Stimulated activated CD4-positive, alpha-beta T cell treated with anti-CD3 and anti-CD28 coated beads, Interleukin-2, amount 100 ng/mL, for 48 hours (primary cell): ENCODE measurements at regions not wholly inside any gene's neighbourhood (a gene's known extent, or its start where the extent isn't known, plus 50 kb on each side); places are given as distances from the start of the nearest gene placed in this dataset.
"Not testable (repeated sequence)": the region's sequence is repeated elsewhere in the genome, so short reads cannot be mapped to it uniquely, and the experiment has no call there.

Experiments used
- DNase-seq, 2 donors: peaks; one replicate each; pipeline ENCODE4 v3.0.0-alpha.2; 2020

GRCh38 chr10:43921478-43921877, 272.8 kb upstream of the ZNF32 start:
- no peak for DNase-seq

- not testable (repeated sequence) for DNase-seq
Observed at GRCh38 chr10:43920236-43920758, 271.6 kb upstream of the ZNF32 start.

- DNase-seq, result no peak
Observed at GRCh38 chr10:43913676-43914235, 265.1 kb upstream of the ZNF32 start.

GRCh38 chr10:43912469-43912868, 263.8 kb upstream of the ZNF32 start:
- no peak for DNase-seq

GRCh38 chr10:43906490-43906889, 257.8 kb upstream of the ZNF32 start:
- no peak for DNase-seq

GRCh38 chr10:43905512-43906236, 257.0 kb upstream of the ZNF32 start:
- no peak for DNase-seq

- DNase-seq, result no peak
Observed at GRCh38 chr10:43904844-43905243, 256.2 kb upstream of the ZNF32 start.

GRCh38 chr10:43904301-43904700, 255.6 kb upstream of the ZNF32 start:
- DNase-seq, result no peak

- no peak for DNase-seq
Observed at GRCh38 chr10:43903451-43903850, 254.8 kb upstream of the ZNF32 start.

- DNase-seq, result no peak
Observed at GRCh38 chr10:43902842-43903241, 254.2 kb upstream of the ZNF32 start.

GRCh38 chr10:43901744-43902504, 253.2 kb upstream of the ZNF32 start:
- DNase-seq, result no peak

- DNase-seq, result no peak
Observed at GRCh38 chr10:43901302-43901701, 252.6 kb upstream of the ZNF32 start.

- no peak for DNase-seq
Observed at GRCh38 chr10:43900571-43900970, 251.9 kb upstream of the ZNF32 start.

- no peak for DNase-seq
Observed at GRCh38 chr10:43899224-43899959, 250.7 kb upstream of the ZNF32 start.

- DNase-seq, result no peak
Observed at GRCh38 chr10:43898592-43898991, 249.9 kb upstream of the ZNF32 start.

GRCh38 chr10:43897765-43898419, 249.2 kb upstream of the ZNF32 start:
- DNase-seq, result no peak

GRCh38 chr10:43892062-43892770, 243.5 kb upstream of the ZNF32 start:
- DNase-seq, result no peak

GRCh38 chr10:43891241-43891640, 242.6 kb upstream of the ZNF32 start:
- no peak for DNase-seq

- DNase-seq, result no peak
Observed at GRCh38 chr10:43890124-43890523, 241.4 kb upstream of the ZNF32 start.

- no peak for DNase-seq
Observed at GRCh38 chr10:43888586-43888985, 239.9 kb upstream of the ZNF32 start.

- no peak for DNase-seq
Observed at GRCh38 chr10:43885842-43886241, 237.2 kb upstream of the ZNF32 start.

- no peak for DNase-seq
Observed at GRCh38 chr10:43885252-43885651, 236.6 kb upstream of the ZNF32 start.
